NCI-H510A treated with DMSO at 0.1 percent for 48 hours (cell line): ENCODE measurements at regions not wholly inside any gene's neighbourhood (a gene's known extent, or its start where the extent isn't known, plus 50 kb on each side); places are given as distances from the start of the nearest gene placed in this dataset.
"Not testable (repeated sequence)": the region's sequence is repeated elsewhere in the genome, so short reads cannot be mapped to it uniquely, and the experiment has no call there.

Experiments used
- DNase-seq: peaks from one replicate; lab custom pipeline; 2025; lab: John Stamatoyannopoulos, UW

- DNase-seq, result no peak
Measured at GRCh38 chr2:226125176-226125883, 674.3 kb downstream of the IRS1 start.

- DNase-seq, result no peak
Measured at GRCh38 chr2:226124548-226125011, 675.0 kb downstream of the IRS1 start.

GRCh38 chr2:226123300-226123699, 676.3 kb downstream of the IRS1 start:
- DNase-seq, result no peak

DNA sequence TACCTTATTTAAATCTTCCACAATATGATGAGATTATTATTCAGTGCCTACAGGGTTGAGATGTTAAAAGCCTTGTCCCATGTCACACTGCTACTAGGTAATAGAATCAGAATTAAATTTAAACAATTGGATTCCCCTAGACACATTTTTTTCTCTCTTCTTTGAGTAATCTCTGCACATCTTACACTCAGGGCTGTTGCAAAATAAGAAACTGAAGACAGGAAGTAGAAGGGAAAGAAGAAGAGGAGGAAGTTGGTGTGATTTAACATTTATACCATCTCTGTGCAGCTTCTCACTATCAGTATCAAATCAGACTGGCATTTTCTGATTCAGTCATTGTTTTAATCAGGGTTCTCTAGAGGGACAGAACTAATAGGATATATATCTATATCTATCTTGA, 677.6 kb downstream of the IRS1 start:
- DNase-seq, result no peak

DNA sequence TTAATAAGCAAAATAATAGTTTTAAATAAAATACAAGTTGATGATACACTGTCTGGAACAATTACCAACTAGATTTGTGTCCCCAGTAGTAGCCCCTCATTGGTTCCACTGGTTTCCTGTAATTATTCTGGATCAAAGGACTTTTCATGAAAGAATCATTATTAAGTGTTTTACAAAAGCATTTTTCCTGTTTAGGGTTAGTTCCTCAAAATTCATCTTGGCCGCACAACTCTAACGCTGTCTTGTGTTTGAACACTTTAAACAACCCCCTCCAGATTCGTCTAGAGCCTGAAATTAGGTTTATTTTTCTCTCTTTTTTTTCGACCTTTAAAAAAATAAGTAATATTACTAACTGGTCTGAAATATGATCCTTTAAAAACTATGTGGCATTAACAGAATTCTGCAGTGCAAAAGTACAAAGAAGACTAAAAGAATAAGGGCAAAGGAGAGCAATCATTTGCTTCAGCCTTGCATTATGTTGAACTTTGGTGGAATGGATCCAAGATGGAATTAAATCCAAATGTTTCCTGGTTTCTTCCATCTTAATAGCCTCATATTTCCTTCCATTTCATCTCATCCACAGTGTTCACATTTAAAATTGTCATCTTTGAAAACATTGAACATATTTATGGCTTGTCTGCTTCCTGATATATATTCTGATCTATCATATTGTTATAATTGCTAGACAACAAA, 678.4 kb downstream of the IRS1 start:
- DNase-seq, result no peak

DNA sequence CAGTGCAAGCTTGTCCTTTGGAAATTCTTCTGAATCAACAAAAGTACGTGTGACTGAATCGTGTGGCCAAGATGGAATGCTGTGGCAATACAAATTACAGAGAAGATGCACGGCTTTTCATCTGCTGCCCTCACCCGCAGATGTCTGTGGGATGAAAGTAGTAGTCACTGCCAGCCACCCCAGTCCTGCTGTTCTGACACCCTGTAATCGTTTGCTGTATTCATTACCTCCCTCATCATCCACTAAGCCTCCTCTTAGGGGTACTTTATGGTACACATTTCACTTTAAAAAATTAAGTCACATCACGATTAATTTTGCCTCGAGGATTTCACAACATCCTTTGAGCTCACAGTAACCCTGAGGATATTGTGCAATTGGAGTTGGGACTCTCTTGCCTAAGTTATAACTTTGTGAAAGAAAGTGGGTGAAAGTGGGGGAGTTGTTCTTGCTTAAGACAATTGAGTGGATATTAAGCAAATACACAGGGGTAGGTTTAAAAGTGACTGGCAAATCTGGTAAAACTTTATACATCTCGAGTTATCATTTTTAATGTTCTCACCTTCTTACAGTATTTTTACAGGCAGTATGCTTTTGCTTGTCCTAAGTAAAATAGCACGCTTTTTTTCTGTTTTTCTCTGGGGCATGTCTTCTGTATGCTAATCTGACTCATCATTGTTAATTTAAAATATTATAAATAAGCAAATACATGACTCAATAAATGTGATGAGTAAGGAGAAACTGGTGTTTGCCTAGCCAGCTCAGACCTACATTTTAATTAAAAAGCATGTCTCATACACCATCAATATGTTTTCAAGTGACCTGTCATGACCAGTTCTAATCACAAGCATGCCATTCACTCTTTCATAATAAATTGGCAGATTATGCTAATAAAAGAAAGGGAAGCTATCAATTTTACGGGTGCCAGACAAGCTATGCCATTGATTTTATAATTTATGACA, 680.9 kb downstream of the IRS1 start:
- no peak for DNase-seq

DNA sequence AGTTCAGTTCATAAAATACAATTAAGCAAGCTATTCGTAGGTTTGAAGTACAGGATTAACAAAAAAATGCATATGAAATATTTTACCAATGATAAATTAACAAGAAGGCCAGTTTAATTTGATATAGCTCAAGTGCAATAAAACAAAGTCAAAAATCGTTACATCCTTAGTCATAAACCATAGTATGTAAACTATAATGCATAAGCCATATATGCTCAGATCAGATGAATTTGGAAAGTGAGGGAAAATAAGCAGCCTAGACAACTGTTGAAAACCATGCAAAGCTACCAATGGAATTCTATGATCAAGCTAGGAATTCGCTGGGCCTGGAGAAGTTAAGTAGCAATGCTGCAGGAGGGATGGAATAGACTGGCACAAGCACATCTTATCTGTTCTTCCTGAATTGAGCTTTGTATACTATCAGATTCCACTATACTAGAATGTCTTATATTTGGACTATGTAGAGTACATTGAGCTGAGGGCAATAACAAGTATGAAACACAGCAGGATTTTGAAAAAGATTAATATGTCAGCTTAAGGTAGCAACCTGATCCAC, 682.0 kb downstream of the IRS1 start:
- DNase-seq, result no peak

DNA sequence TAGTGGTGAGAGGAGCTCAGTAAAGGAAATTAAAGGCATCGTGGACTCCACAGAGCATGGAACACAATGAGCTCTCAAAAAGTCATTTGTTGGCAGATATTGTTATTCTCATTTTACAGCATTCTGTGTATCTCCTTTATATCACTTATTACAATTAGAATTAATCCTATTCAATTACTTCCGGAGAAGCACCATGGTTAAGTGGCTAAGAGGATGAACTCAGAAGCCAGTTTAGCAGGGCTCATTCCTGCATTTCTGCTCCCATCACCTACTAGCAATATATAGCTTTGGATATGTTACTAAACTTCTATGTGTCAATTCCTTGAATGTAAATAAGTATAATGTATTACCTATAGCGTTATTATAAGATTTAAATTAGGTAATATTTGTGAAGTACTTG, 683.3 kb downstream of the IRS1 start:
- no peak for DNase-seq

- no peak for DNase-seq
Measured at GRCh38 chr2:226115832-226116200, 683.8 kb downstream of the IRS1 start.

DNA sequence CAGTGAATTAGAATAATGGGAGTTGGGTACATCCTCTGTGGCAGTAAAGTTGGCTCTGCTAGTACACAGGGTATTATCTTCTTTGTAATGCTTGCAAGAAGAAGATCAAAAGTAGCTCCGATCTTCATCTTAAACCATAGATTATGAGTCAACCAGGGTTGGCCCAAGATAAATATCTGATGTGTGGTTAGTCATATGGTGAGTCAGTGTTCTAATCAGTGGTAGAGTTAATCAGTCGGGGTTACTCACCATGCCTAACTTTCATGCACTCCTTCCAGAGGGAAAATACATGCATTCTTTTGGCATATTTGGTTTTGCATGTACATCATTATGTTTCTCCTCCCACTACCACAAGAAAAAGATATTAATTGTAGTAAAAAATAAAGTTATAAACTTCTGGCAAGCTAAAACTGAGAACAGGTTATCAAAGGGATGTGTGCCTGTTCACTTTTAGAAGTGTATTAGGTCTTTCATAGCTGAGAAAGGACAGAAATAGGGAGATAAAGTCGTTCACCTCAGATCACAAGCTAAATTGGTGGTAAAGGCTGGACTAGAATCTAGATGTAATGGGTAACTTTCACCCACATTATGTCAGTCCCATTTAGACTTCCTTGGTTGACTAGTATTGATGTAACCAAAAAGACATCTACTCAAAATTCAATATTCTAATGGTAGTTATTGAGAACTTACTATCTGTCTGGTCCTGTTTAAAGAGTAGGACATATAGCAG, 684.4 kb downstream of the IRS1 start:
- DNase-seq, result no peak

DNA sequence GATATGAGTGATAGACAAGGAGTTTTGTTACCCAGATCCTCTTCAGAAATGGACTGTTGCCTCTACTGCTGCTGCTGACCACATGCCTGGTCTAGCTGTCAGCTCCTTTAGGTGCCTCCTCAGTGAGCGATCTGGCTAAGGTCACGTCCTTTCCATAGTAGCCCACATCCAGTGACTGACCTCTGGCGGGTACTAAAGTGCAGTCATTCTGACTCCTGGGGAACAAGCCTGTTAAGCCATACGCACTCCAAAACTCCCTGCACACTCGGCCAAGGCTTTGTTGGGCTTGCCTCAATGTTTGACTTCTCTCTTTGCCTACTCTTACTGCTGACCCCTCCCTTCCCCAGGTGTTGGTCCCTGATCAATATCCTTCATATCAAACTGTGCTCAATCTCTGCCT, 685.2 kb downstream of the IRS1 start:
- DNase-seq, result no peak

DNA sequence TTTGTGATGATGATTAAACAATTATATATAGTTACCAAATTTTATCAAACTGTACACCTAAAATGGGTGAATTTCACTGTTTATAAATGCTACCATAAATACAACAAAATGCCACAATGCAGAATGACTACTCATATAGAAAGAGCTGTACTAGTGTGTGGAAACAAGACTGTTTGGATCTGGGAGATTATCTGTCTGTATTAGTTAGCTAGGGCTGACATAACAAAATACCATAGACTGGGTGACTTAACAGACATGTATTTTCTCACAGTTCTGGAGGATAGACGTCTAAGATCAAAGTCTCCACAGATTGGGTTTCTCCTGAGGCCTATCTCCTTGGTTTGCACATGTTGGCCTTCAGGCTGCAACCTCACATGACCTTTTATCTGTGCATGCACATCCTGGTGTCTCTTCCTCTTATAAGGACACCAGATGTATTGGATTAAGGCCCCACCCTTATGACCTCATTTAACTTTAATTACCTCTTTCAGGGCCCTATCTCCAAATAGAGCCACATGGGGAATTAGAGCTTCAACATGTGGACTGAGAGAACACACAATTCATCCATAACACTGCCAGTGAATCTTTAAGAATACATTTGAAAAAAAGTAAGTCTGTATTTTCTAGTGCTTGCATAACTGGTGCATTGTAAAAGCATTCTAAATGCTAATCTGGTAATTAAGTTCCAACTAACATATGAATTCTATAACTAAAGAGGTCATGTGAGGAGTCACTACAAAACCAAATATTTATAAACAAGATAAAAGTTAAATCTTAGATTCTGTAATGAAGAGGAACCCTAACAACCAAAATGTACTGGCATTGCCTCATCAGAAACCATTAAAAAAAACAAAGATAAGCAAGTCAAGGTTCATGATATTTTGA, 699.6 kb downstream of the NYAP2 start:
- no peak for DNase-seq

- no peak for DNase-seq
Measured at GRCh38 chr2:226095058-226095457, 695.5 kb downstream of the NYAP2 start.

GRCh38 chr2:226093364-226093763, 693.9 kb downstream of the NYAP2 start:
- no peak for DNase-seq

DNA sequence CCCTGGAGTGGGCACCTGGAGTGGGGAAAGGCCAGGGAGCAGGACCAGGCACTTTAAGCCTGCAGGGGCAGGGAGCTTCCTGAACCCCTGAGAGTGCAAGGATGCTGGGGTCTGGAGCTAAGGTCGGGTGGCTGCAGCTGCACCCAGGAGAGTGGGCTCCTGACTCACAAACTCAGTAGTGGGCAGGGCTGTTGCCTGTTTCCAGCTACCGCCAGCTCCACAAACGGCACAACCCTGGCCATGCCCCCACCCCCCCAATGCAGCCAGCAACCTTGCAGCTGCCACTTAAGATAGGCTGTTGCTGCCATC, 688.8 kb downstream of the NYAP2 start:
- DNase-seq, result no peak

- DNase-seq, result no peak
Measured at GRCh38 chr2:226087505-226088365, 688.2 kb downstream of the NYAP2 start.

DNA sequence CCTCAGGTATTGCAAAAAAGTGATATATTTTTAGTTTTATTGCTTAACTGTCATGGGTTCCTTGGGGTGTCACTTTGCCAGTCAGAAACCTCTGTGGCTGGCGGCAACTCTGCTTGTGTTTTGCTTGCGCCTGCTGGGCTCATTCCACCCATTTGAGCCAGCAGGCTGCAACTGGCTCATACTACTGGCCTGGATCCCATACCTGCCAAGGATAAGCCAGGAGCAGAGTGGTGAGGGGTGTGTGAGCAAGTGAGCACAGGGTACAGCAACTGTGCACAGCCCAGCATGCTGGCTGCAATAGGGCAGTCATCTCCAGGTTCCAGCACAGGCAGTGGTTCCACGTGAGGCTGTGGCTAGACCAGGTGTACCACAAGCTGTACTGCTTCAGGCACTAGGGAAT, 687.5 kb downstream of the NYAP2 start:
- DNase-seq, result no peak

GRCh38 chr2:226086190-226086589, 686.7 kb downstream of the NYAP2 start:
- DNase-seq, result no peak

- DNase-seq, result not testable (repeated sequence)
Measured at GRCh38 chr2:226085425-226085824, 685.9 kb downstream of the NYAP2 start.

GRCh38 chr2:226080334-226080733, 680.8 kb downstream of the NYAP2 start:
- no peak for DNase-seq
